SJCRH30 (cell line): ENCODE measurements at regions not wholly inside any gene's neighbourhood (a gene's known extent, or its start where the extent isn't known, plus 50 kb on each side); places are given as distances from the start of the nearest gene placed in this dataset.

Experiments used
- DNase-seq, 2 experiments: peaks; one replicate each; pipeline ENCODE4 v3.0.0-alpha.2; 2015 to 2020
- H3K27ac ChIP-seq: fragments of 250-450 bp; sonication (Bioruptor Pico); 2 replicates; pipeline ENCODE4 v1.5.1; 2020; ENCODE audit warnings: mild to moderate bottlenecking, moderate library complexity
- H3K27me3 ChIP-seq: fragments of 250-450 bp; sonication (Bioruptor Pico); 2 replicates; pipeline ENCODE4 v1.5.1; 2020; ENCODE audit warnings: mild to moderate bottlenecking, moderate library complexity
- H3K36me3 ChIP-seq: fragments of 250-450 bp; sonication (Bioruptor Pico); 2 replicates; pipeline ENCODE4 v1.5.1; 2020; ENCODE audit warnings: mild to moderate bottlenecking, moderate library complexity
- H3K4me1 ChIP-seq: fragments of 250-450 bp; sonication (Bioruptor Pico); 2 replicates; pipeline ENCODE4 v1.5.1; 2020; ENCODE audit warnings: mild to moderate bottlenecking, moderate library complexity
- H3K4me3 ChIP-seq: fragments of 250-450 bp; sonication (Bioruptor Pico); 2 replicates; pipeline ENCODE4 v1.5.1; 2020; ENCODE audit warnings: mild to moderate bottlenecking, moderate library complexity
- H3K9me3 ChIP-seq: fragments of 250-450 bp; sonication (Bioruptor Pico); replicated peaks from 2 replicates; pipeline ENCODE4 v1.5.1; 2020; ENCODE audit warnings: mild to moderate bottlenecking, moderate library complexity

GRCh38 chr22:27385261-27385998 lies 416.1 kb downstream of the MN1 start:
- H3K27ac ChIP-seq = no peak overlapping the region
- H3K4me3 ChIP-seq = no peak overlapping the region
- H3K4me1 ChIP-seq = peaks cover 37% of the 10 kb centered on the region
- H3K9me3 ChIP-seq = no peaks in the 10 kb centered on the region
- H3K36me3 ChIP-seq = no peaks in the 10 kb centered on the region
- no peaks in the 10 kb centered on the region for H3K27me3 ChIP-seq
- no peak for DNase-seq

DNA sequence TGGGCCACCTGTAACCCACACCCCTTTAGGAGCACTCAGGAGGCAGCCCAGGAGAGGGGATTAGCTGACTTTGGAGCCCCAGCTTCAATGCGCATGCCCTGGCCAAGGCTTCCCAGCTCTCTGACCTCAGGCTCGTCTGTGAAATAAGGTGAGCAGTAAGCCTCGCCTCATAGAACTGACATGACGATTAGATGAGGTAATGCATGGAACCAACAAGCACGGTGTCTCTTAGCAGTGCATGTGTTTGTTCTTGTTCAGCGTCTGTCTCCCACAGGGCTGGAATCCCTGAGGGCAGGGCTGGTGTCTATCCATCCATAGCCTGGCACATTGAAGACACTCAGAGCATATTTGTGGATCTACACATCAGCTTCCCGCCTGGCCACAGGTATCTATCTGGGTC lies 415.4 kb downstream of the MN1 start:
- no peak overlapping the region for H3K4me3 ChIP-seq
- H3K27ac ChIP-seq = no peak overlapping the region
- peaks cover 30% of the 10 kb centered on the region for H3K4me1 ChIP-seq
- no peaks in the 10 kb centered on the region for H3K9me3 ChIP-seq
- DNase-seq = peak in 1 of 2 experiments; percentile 36
- H3K36me3 ChIP-seq = no peaks in the 10 kb centered on the region
- H3K27me3 ChIP-seq = no peaks in the 10 kb centered on the region

DNA sequence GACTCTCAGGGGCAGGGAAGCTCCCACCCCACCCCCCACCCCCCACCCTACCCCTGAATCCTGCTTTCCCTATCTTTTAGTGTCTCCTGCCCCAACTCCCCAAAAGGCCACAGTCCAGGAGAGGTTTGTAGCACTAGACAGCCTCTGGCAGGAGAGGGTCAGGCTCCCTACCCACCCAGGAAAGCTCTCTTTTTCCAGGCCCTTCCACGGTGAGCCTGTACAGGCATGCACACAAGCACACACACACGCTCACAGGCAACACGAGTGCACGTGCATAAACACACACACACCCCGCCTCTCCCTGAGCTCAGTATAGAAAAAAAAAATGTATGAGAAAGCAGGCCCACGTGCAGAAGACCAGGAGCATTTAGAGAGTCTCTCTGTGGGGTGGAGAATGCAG lies 414.0 kb downstream of the MN1 start:
- H3K27me3 ChIP-seq = no peaks in the 10 kb centered on the region
- H3K4me1 ChIP-seq = peaks cover 19% of the 10 kb centered on the region
- H3K36me3 ChIP-seq = no peaks in the 10 kb centered on the region
- H3K27ac ChIP-seq = no peak overlapping the region
- no peak overlapping the region for H3K4me3 ChIP-seq
- DNase-seq = no peak
- H3K9me3 ChIP-seq = no peaks in the 10 kb centered on the region

GRCh38 chr22:27388090-27388600 lies 413.4 kb downstream of the MN1 start:
- Histone ChIP-seq H3K4me3 (no peak overlapping the region), H3K9me3 (no peaks in the 10 kb centered on the region), H3K27ac (no peak overlapping the region), H3K27me3 (no peaks in the 10 kb centered on the region), H3K36me3 (no peaks in the 10 kb centered on the region), H3K4me1 (peaks cover 19% of the 10 kb centered on the region)
- no peak for DNase-seq

GRCh38 chr22:27389727-27390075 lies 411.9 kb downstream of the MN1 start:
- no peaks in the 10 kb centered on the region for H3K9me3 ChIP-seq
- no peaks in the 10 kb centered on the region for H3K27me3 ChIP-seq
- H3K27ac ChIP-seq = no peak overlapping the region
- no peak overlapping the region for H3K4me3 ChIP-seq
- peaks cover 19% of the 10 kb centered on the region for H3K4me1 ChIP-seq
- H3K36me3 ChIP-seq = no peaks in the 10 kb centered on the region
- DNase-seq = no peak

- no peaks in the 10 kb centered on the region for H3K36me3 ChIP-seq
- no peaks in the 10 kb centered on the region for H3K9me3 ChIP-seq
- H3K4me1 ChIP-seq = peaks cover 14% of the 10 kb centered on the region
- no peaks in the 10 kb centered on the region for H3K27me3 ChIP-seq
- no peak overlapping the region for H3K27ac ChIP-seq
- no peak overlapping the region for H3K4me3 ChIP-seq
- no peak for DNase-seq
These were observed 410.3 kb downstream of the MN1 start for GRCh38 chr22:27391092-27391770.

DNA sequence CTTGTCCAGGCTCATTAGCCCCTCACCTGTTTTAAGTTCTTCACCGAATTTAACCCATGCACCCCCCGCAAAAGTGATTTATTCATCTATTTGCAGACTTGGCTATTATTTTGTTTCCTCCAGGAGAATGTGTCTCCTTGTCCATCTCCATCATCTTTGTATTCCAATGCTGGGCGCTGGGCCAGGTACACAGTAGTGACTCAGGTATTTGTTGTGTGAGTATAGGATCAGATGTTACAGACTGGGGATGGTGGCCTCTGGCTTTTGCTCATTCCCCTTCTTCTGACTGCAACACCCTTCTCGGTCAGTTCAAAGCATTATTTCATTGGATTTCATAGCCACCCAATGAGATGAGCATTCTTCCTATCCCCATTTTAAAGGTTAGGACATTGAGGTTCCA lies 408.2 kb downstream of the MN1 start:
- H3K27ac ChIP-seq = no peak overlapping the region
- no peaks in the 10 kb centered on the region for H3K9me3 ChIP-seq
- DNase-seq = no peak
- H3K36me3 ChIP-seq = no peaks in the 10 kb centered on the region
- no peak overlapping the region for H3K4me3 ChIP-seq
- H3K4me1 ChIP-seq = peaks cover 12% of the 10 kb centered on the region
- no peaks in the 10 kb centered on the region for H3K27me3 ChIP-seq

- Histone ChIP-seq H3K4me1 (no peaks in the 10 kb centered on the region; the same call in 1 of the 2 replicates), H3K9me3 (no peaks in the 10 kb centered on the region), H3K4me3 (no peak overlapping the region), H3K36me3 (no peaks in the 10 kb centered on the region), H3K27me3 (no peaks in the 10 kb centered on the region), H3K27ac (no peak overlapping the region)
- no peak for DNase-seq
These were observed 406.7 kb downstream of the MN1 start for GRCh38 chr22:27394806-27395404.

GRCh38 chr22:27397036-27397953 lies 404.3 kb downstream of the MN1 start:
- Histone ChIP-seq H3K9me3 (no peaks in the 10 kb centered on the region), H3K4me3 (no peak overlapping the region), H3K27ac (no peak overlapping the region), H3K36me3 (no peaks in the 10 kb centered on the region), H3K4me1 (no peaks in the 10 kb centered on the region), H3K27me3 (no peaks in the 10 kb centered on the region)
- DNase-seq = no peak

GRCh38 chr22:27397954-27398342 lies 403.6 kb downstream of the MN1 start:
- Histone ChIP-seq H3K27me3 (no peaks in the 10 kb centered on the region), H3K9me3 (no peaks in the 10 kb centered on the region), H3K27ac (no peak overlapping the region), H3K36me3 (no peaks in the 10 kb centered on the region), H3K4me3 (no peak overlapping the region), H3K4me1 (no peaks in the 10 kb centered on the region)
- no peak for DNase-seq

DNA sequence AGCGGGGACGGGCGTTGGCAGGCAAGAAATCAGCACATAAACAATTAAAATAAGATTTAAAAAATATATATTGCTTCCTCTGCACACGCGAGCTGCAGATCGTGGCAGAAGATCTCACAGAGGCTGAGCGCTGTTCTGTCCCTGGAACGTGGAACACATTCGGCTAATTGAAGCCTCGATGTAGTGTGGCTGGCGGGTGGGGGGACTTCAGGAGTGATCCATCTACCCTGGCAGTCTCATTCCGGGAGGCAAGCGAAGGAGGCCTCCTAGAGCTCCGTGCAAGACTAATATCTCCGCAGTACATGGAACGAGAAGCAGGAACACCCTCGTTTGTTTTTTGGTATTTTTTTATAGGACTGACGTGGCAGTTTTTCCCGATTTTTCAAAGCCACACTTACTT lies 402.4 kb downstream of the MN1 start:
- Histone ChIP-seq H3K4me1 (no peaks in the 10 kb centered on the region), H3K4me3 (no peak overlapping the region), H3K27ac (no peak overlapping the region), H3K9me3 (no peaks in the 10 kb centered on the region), H3K27me3 (no peaks in the 10 kb centered on the region), H3K36me3 (no peaks in the 10 kb centered on the region)
- DNase-seq = no peak

GRCh38 chr22:27400811-27401210 lies 400.7 kb downstream of the MN1 start:
- H3K4me3 ChIP-seq = no peak overlapping the region
- H3K27ac ChIP-seq = no peak overlapping the region
- no peaks in the 10 kb centered on the region for H3K4me1 ChIP-seq
- H3K27me3 ChIP-seq = no peaks in the 10 kb centered on the region
- no peaks in the 10 kb centered on the region for H3K9me3 ChIP-seq
- DNase-seq = no peak
- H3K36me3 ChIP-seq = no peaks in the 10 kb centered on the region

DNA sequence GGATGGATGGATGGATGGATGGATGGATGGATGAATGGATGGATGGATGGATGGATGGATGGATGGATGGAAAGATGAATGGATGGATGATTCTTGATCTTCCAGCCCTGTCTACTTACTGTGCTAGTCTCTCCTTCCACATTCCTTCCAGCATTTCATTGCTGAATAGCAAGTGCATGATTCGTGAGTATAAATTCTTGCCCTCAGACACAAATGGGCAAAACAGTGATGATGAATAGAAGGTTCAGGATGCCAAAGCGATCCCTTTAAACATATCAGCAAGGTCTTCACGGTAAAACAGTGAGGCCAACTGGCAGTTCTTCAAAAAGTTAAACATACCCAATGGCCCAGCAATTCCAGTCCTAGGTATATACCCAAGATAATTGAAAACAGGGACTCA lies 400.2 kb downstream of the MN1 start:
- no peak for DNase-seq

GRCh38 chr22:27404441-27404840 lies 397.1 kb downstream of the MN1 start:
- Histone ChIP-seq H3K4me3 (no peak overlapping the region), H3K9me3 (no peaks in the 10 kb centered on the region), H3K27ac (no peak overlapping the region), H3K4me1 (peaks cover 6% of the 10 kb centered on the region; the same call in 1 of the 2 replicates), H3K36me3 (no peaks in the 10 kb centered on the region), H3K27me3 (no peaks in the 10 kb centered on the region)
- no peak for DNase-seq

More for the DNA sequence above, 400.2 kb downstream of the MN1 start:
- Histone ChIP-seq H3K9me3 (no peaks in the 10 kb centered on the region), H3K4me3 (no peak overlapping the region), H3K27me3 (no peaks in the 10 kb centered on the region), H3K36me3 (no peaks in the 10 kb centered on the region), H3K27ac (no peak overlapping the region), H3K4me1 (no peaks in the 10 kb centered on the region)
